ENCODE measurements at regions not wholly inside any gene's neighbourhood (a gene's known extent, or its start where the extent isn't known, plus 50 kb on each side); places are given as distances from the start of the nearest gene placed in this dataset.
A peak's percentile ranks its signal among the peaks of the same experiment; 100 is the strongest.

GRCh38 chr1:228901936-228902681 lies 166.8 kb downstream of the RHOU start:
- Mint-ChIP-seq H3K27me3 (ENCODE audit: low read depth) (peaks cover 5% of the 10 kb centered on the region), H3K9me3 (no peaks in the 10 kb centered on the region), H3K36me3 (ENCODE audit: insufficient read depth in 2 of 2) (no peaks in the 10 kb centered on the region), H3K4me3 (no peak overlapping the region), H3K27ac (no peak overlapping the region), H3K4me1 (ENCODE audit: low read depth) (no peaks in the 10 kb centered on the region)
- DNase-seq, result no peak
- ATAC-seq (replicated peaks in 1 of 2), result no peak

GRCh38 chr1:228902781-228903433 lies 167.6 kb downstream of the RHOU start:
- peaks cover 5% of the 10 kb centered on the region for H3K27me3 Mint-ChIP-seq (ENCODE audit: low read depth)
- H3K9me3 Mint-ChIP-seq, result no peaks in the 10 kb centered on the region
- no peak for ATAC-seq (replicated peaks in 1 of 2)
- no peak for DNase-seq
- no peak overlapping the region for H3K27ac Mint-ChIP-seq
- no peak overlapping the region for H3K4me3 Mint-ChIP-seq
- no peaks in the 10 kb centered on the region for H3K4me1 Mint-ChIP-seq (ENCODE audit: low read depth)
- no peaks in the 10 kb centered on the region for H3K36me3 Mint-ChIP-seq (ENCODE audit: insufficient read depth in 2 of 2)

GRCh38 chr1:228903434-228904071 lies 168.3 kb downstream of the RHOU start:
- Mint-ChIP-seq H3K9me3 (no peaks in the 10 kb centered on the region), H3K27ac (no peak overlapping the region), H3K4me3 (no peak overlapping the region), H3K27me3 (ENCODE audit: low read depth) (peaks cover 5% of the 10 kb centered on the region), H3K4me1 (ENCODE audit: low read depth) (no peaks in the 10 kb centered on the region), H3K36me3 (ENCODE audit: insufficient read depth in 2 of 2) (no peaks in the 10 kb centered on the region)
- DNase-seq (no peak), ATAC-seq (replicated peaks in 1 of 2) (no peak)

GRCh38 chr1:228904222-228904621 lies 168.9 kb downstream of the RHOU start:
- ATAC-seq (replicated peaks in 1 of 2), result no peak
- DNase-seq, result no peak
- Mint-ChIP-seq H3K9me3 (no peaks in the 10 kb centered on the region), H3K4me1 (ENCODE audit: low read depth) (no peaks in the 10 kb centered on the region), H3K27me3 (ENCODE audit: low read depth) (peaks cover 5% of the 10 kb centered on the region), H3K27ac (no peak overlapping the region), H3K36me3 (ENCODE audit: insufficient read depth in 2 of 2) (no peaks in the 10 kb centered on the region), H3K4me3 (no peak overlapping the region)

- no peak for ATAC-seq (replicated peaks in 1 of 2)
- H3K9me3 Mint-ChIP-seq, result no peaks in the 10 kb centered on the region
These were observed 170.4 kb downstream of the RHOU start for GRCh38 chr1:228905701-228906101.

GRCh38 chr1:228906223-228906860 lies 171.1 kb downstream of the RHOU start:
- Mint-ChIP-seq H3K4me1 (ENCODE audit: low read depth) (no peaks in the 10 kb centered on the region), H3K4me3 (no peak overlapping the region), H3K27ac (no peak overlapping the region), H3K36me3 (ENCODE audit: insufficient read depth in 2 of 2) (no peaks in the 10 kb centered on the region), H3K9me3 (no peaks in the 10 kb centered on the region), H3K27me3 (ENCODE audit: low read depth) (no peaks in the 10 kb centered on the region)
- no peak for ATAC-seq (replicated peaks in 1 of 2)
- no peak for DNase-seq

More at GRCh38 chr1:228905701-228906101, 170.4 kb downstream of the RHOU start:
- H3K4me1 Mint-ChIP-seq (ENCODE audit: low read depth), result no peaks in the 10 kb centered on the region
- no peak overlapping the region for H3K4me3 Mint-ChIP-seq
- no peaks in the 10 kb centered on the region for H3K27me3 Mint-ChIP-seq (ENCODE audit: low read depth)
- no peaks in the 10 kb centered on the region for H3K36me3 Mint-ChIP-seq (ENCODE audit: insufficient read depth in 2 of 2)
- no peak for DNase-seq
- no peak overlapping the region for H3K27ac Mint-ChIP-seq

- Mint-ChIP-seq H3K27ac (no peak overlapping the region), H3K9me3 (peaks cover 0 to 1% of the 10 kb centered on the region in 2 donors), H3K36me3 (ENCODE audit: insufficient read depth in 2 of 2) (no peaks in the 10 kb centered on the region)
These were observed 176.2 kb downstream of the RHOU start for GRCh38 chr1:228911225-228912210.

GRCh38 chr1:228913626-228914414 lies 178.5 kb downstream of the RHOU start:
- Mint-ChIP-seq H3K27ac (no peak overlapping the region), H3K27me3 (ENCODE audit: low read depth) (no peaks in the 10 kb centered on the region), H3K4me3 (no peak overlapping the region), H3K36me3 (ENCODE audit: insufficient read depth in 2 of 2) (no peaks in the 10 kb centered on the region), H3K4me1 (ENCODE audit: low read depth) (no peaks in the 10 kb centered on the region), H3K9me3 (peaks cover 0 to 1% of the 10 kb centered on the region in 2 donors)
- no peak for DNase-seq
- ATAC-seq (replicated peaks in 1 of 2), result no peak

More at GRCh38 chr1:228911225-228912210, 176.2 kb downstream of the RHOU start:
- DNase-seq (no peak), ATAC-seq (replicated peaks in 1 of 2) (no peak)
- H3K4me3 Mint-ChIP-seq, result no peak overlapping the region
- no peaks in the 10 kb centered on the region for H3K27me3 Mint-ChIP-seq (ENCODE audit: low read depth)
- H3K4me1 Mint-ChIP-seq (ENCODE audit: low read depth), result no peaks in the 10 kb centered on the region

GRCh38 chr1:228914700-228915099 lies 179.4 kb downstream of the RHOU start:
- Mint-ChIP-seq H3K4me3 (no peak overlapping the region), H3K4me1 (ENCODE audit: low read depth) (no peaks in the 10 kb centered on the region), H3K36me3 (ENCODE audit: insufficient read depth in 2 of 2) (no peaks in the 10 kb centered on the region), H3K9me3 (peaks cover 0 to 1% of the 10 kb centered on the region in 2 donors), H3K27me3 (ENCODE audit: low read depth) (no peaks in the 10 kb centered on the region), H3K27ac (no peak overlapping the region)
- ATAC-seq (replicated peaks in 1 of 2) (peak; percentile 41 to 61), DNase-seq (no peak)

GRCh38 chr1:228917342-228917741 lies 182.1 kb downstream of the RHOU start:
- Mint-ChIP-seq H3K27ac (no peak overlapping the region), H3K4me1 (ENCODE audit: low read depth) (no peaks in the 10 kb centered on the region), H3K4me3 (no peak overlapping the region), H3K9me3 (peaks cover 0 to 1% of the 10 kb centered on the region in 2 donors), H3K36me3 (ENCODE audit: insufficient read depth in 2 of 2) (no peaks in the 10 kb centered on the region), H3K27me3 (ENCODE audit: low read depth) (no peaks in the 10 kb centered on the region)
- DNase-seq (no peak), ATAC-seq (replicated peaks in 1 of 2) (no peak)

- Mint-ChIP-seq H3K4me3 (no peak overlapping the region), H3K9me3 (peaks cover 0 to 1% of the 10 kb centered on the region in 2 donors), H3K4me1 (ENCODE audit: low read depth) (no peaks in the 10 kb centered on the region), H3K27ac (no peak overlapping the region), H3K27me3 (ENCODE audit: low read depth) (no peaks in the 10 kb centered on the region), H3K36me3 (ENCODE audit: insufficient read depth in 2 of 2) (no peaks in the 10 kb centered on the region)
- DNase-seq, result no peak
- ATAC-seq (replicated peaks in 1 of 2), result no peak
These were observed 182.5 kb downstream of the RHOU start for GRCh38 chr1:228917755-228918154.

- no peaks in the 10 kb centered on the region for H3K36me3 Mint-ChIP-seq (ENCODE audit: insufficient read depth in 2 of 2)
- H3K27ac Mint-ChIP-seq, result no peak overlapping the region
- ATAC-seq (replicated peaks in 1 of 2) (no peak), DNase-seq (no peak)
- H3K4me1 Mint-ChIP-seq (ENCODE audit: low read depth), result no peaks in the 10 kb centered on the region
- peaks cover 0 to 1% of the 10 kb centered on the region in 2 donors for H3K9me3 Mint-ChIP-seq
- no peaks in the 10 kb centered on the region for H3K27me3 Mint-ChIP-seq (ENCODE audit: low read depth)
- no peak overlapping the region for H3K4me3 Mint-ChIP-seq
These were observed 183.1 kb downstream of the RHOU start for GRCh38 chr1:228918335-228918734.
